ENCODE measurements at regions not wholly inside any gene's neighbourhood (a gene's known extent, or its start where the extent isn't known, plus 50 kb on each side); places are given as distances from the start of the nearest gene placed in this dataset.
"Not testable (repeated sequence)": the region's sequence is repeated elsewhere in the genome, so short reads cannot be mapped to it uniquely, and the experiment has no call there.

GRCh38 chr1:182259229-182259872 lies 132.2 kb downstream of the GLUL start:
- no peak for DNase-seq

GRCh38 chr1:182257369-182258063 lies 134.1 kb downstream of the GLUL start:
- DNase-seq: no peak

- DNase-seq: no peak
Observed at GRCh38 chr1:182256931-182257330, 134.7 kb downstream of the GLUL start.

- no peak for DNase-seq
Observed at GRCh38 chr1:182255494-182255893, 136.1 kb downstream of the GLUL start.

- no peak for DNase-seq
Observed at GRCh38 chr1:182253319-182253860, 138.2 kb downstream of the GLUL start.

- DNase-seq: no peak
Observed at GRCh38 chr1:182251561-182251960, 140.0 kb downstream of the GLUL start.

GRCh38 chr1:182249201-182249676 lies 142.4 kb downstream of the GLUL start:
- no peak for DNase-seq

GRCh38 chr1:182248721-182249120 lies 142.9 kb downstream of the GLUL start:
- no peak for DNase-seq

GRCh38 chr1:182247813-182248212 lies 143.8 kb downstream of the GLUL start:
- DNase-seq: not testable (repeated sequence)

- no peak for DNase-seq
Observed at GRCh38 chr1:182246783-182247182, 144.8 kb downstream of the GLUL start.

- no peak for DNase-seq
Observed at GRCh38 chr1:182245040-182245439, 146.6 kb downstream of the GLUL start.

- DNase-seq: no peak
Observed at GRCh38 chr1:182244451-182244850, 147.1 kb downstream of the GLUL start.

GRCh38 chr1:182242641-182243040 lies 148.9 kb downstream of the GLUL start:
- no peak for DNase-seq

- DNase-seq: no peak
Observed at GRCh38 chr1:182240085-182240484, 151.5 kb downstream of the GLUL start.

GRCh38 chr1:182238421-182238820 lies 153.2 kb downstream of the GLUL start:
- DNase-seq: no peak

- DNase-seq: no peak
Observed at GRCh38 chr1:182237329-182237728, 154.3 kb downstream of the GLUL start.

- no peak for DNase-seq
Observed at GRCh38 chr1:182236651-182237077, 154.9 kb downstream of the GLUL start.

GRCh38 chr1:182235952-182236650 lies 155.5 kb downstream of the GLUL start:
- DNase-seq: peak; percentile 98

GRCh38 chr1:182235604-182235951 lies 156.0 kb downstream of the GLUL start:
- no peak for DNase-seq

- DNase-seq: peak; percentile 76
Observed at GRCh38 chr1:182229921-182230491, 161.6 kb downstream of the GLUL start.

GRCh38 chr1:182229451-182229850 lies 162.1 kb downstream of the GLUL start:
- no peak for DNase-seq

GRCh38 chr1:182227864-182228547 lies 163.6 kb downstream of the GLUL start:
- peak; percentile 71 for DNase-seq

GRCh38 chr1:182226618-182227017 lies 165.0 kb downstream of the GLUL start:
- DNase-seq: no peak

Data from NCI-H345 (cell line).